ENCODE measurements at regions not wholly inside any gene's neighbourhood (a gene's known extent, or its start where the extent isn't known, plus 50 kb on each side); places are given as distances from the start of the nearest gene placed in this dataset.

GRCh38 chr2:18063826-18064470 is 185.5 kb downstream of the KCNS3 start:
- no peak for TF ChIP-seq HCFC1 (IDR thresholded peaks at IDR 0.05; ENCODE audit: low read length)
- no peak for TF ChIP-seq EZH2 (IDR thresholded peaks at IDR 0.05; ENCODE audit: borderline replicate concordance, control insufficient read depth, low read depth, low read length)
